ENCODE measurements at regions not wholly inside any gene's neighbourhood (a gene's known extent, or its start where the extent isn't known, plus 50 kb on each side); places are given as distances from the start of the nearest gene placed in this dataset.

DNA sequence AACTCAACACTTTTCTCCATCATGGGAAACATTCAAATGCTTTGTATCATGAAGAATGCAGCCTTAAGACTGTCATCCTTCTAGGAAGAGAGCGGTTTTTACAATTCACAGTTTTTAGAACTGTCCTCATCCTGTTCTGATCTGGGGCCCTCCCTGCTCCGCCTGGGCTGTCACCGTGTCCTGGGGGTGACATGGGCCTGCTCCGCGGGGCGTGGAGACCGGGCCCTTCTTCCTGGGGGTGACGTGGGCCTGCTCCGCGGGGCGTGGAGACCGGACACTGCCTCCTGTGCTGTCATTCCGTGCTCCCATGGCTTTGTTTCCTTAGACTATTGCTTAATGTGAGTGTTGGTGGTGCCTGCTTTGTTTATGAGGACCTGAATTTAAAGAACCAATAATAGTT, 122.8 kb downstream of the TMEM18 start:
- no peak for TF ChIP-seq POLR2A (IDR thresholded peaks at IDR 0.05)
- TF ChIP-seq, protein P1, sequence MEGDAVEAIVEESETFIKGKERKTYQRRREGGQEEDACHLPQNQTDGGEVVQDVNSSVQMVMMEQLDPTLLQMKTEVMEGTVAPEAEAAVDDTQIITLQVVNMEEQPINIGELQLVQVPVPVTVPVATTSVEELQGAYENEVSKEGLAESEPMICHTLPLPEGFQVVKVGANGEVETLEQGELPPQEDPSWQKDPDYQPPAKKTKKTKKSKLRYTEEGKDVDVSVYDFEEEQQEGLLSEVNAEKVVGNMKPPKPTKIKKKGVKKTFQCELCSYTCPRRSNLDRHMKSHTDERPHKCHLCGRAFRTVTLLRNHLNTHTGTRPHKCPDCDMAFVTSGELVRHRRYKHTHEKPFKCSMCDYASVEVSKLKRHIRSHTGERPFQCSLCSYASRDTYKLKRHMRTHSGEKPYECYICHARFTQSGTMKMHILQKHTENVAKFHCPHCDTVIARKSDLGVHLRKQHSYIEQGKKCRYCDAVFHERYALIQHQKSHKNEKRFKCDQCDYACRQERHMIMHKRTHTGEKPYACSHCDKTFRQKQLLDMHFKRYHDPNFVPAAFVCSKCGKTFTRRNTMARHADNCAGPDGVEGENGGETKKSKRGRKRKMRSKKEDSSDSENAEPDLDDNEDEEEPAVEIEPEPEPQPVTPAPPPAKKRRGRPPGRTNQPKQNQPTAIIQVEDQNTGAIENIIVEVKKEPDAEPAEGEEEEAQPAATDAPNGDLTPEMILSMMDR (IDR thresholded peaks at IDR 0.05 in 8 of 11, conservative IDR thresholded peaks at IDR 0.05 in 3 of 11), result no peak
- TF ChIP-seq POLR2AphosphoS5 (IDR thresholded peaks at IDR 0.05), result peak in 1 of 3 donors; percentile 15

All from spleen (tissue), 7 donors.